Vagina (tissue), 2 donors: ENCODE measurements at regions not wholly inside any gene's neighbourhood (a gene's known extent, or its start where the extent isn't known, plus 50 kb on each side); places are given as distances from the start of the nearest gene placed in this dataset.
"Not testable (repeated sequence)": the region's sequence is repeated elsewhere in the genome, so short reads cannot be mapped to it uniquely, and the experiment has no call there.

Experiments
- DNase-seq, 2 donors: peaks; one replicate each; pipeline ENCODE4 v3.0.0-alpha.2; 2017; ENCODE audit errors: extremely low spot score in 2 of 2
- H3K27ac ChIP-seq: fragments of 200-600 bp; sonication (generic); one replicate; pipeline ENCODE4 v1.5.1; 2019
- H3K27me3 ChIP-seq: fragments of 200-600 bp; sonication (generic); one replicate; pipeline ENCODE4 v1.5.1; 2019
- H3K36me3 ChIP-seq, 2 donors: fragments of 200-600 bp; sonication (generic); one replicate each; pipeline ENCODE4 v1.5.1; 2017 to 2019
- H3K4me1 ChIP-seq: fragments of 200-600 bp; sonication (generic); one replicate; pipeline ENCODE4 v1.5.1; 2019
- H3K4me3 ChIP-seq, 2 donors: fragments of 200-600 bp; sonication (generic); 1 replicate in 1 of 2; 2 replicates in 1 of 2; pipeline ENCODE4 v1.5.1; 2016 to 2019
- H3K9me3 ChIP-seq: fragments of 200-600 bp; sonication (generic); one replicate; pipeline ENCODE4 v1.5.1; 2019
- CTCF ChIP-seq, 3 experiments: fragments of 450-650 bp in 2 of 3; fragments of 200-600 bp in 1 of 3; sonication (generic) in 1 of 3; IDR thresholded peaks; one replicate each; pipeline ENCODE4 v1.5.1; 2017 to 2019; ENCODE audit warnings: antibody characterized with exemption in 3 of 3, mild to moderate bottlenecking in 2 of 3, moderate library complexity in 2 of 3
- POLR2A ChIP-seq, 2 donors: fragments of 450-650 bp; IDR thresholded peaks; one replicate each; pipeline ENCODE4 v1.6.1; 2017; ENCODE audit warnings: antibody characterized with exemption in 2 of 2, mild to moderate bottlenecking in 2 of 2, moderate library complexity in 2 of 2
- POLR2AphosphoS5 ChIP-seq, 2 donors: sonication (generic); formaldehyde crosslinking; IDR thresholded peaks; one replicate each; pipeline ENCODE4 v1.9.0; 2017; ENCODE audit warnings: antibody characterized with exemption in 2 of 2, mild to moderate bottlenecking in 2 of 2, low read depth in 1 of 2; ENCODE audit not compliant: insufficient read depth in 1 of 2
- intact Hi-C: fragments of 100-400 bp; cut with DNase I; formaldehyde crosslinking; loops from one replicate; pipeline ENCODE4 v1.15.1; 2023

GRCh38 chr3:168693870-168694269 lies 598.1 kb upstream of the GOLIM4 start:
- Histone ChIP-seq H3K4me3 (no peak overlapping the region), H3K27me3 (no peaks in the 10 kb centered on the region), H3K4me1 (no peaks in the 10 kb centered on the region), H3K9me3 (no peaks in the 10 kb centered on the region), H3K27ac (no peak overlapping the region), H3K36me3 (no peaks in the 10 kb centered on the region)
- TF ChIP-seq CTCF (IDR thresholded peaks at IDR 0.05): no peak
- no peak for TF ChIP-seq POLR2AphosphoS5 (IDR thresholded peaks at IDR 0.05; ENCODE audit: insufficient read depth in 1 of 2, low read depth in 1 of 2)
- TF ChIP-seq POLR2A (IDR thresholded peaks at IDR 0.05): no peak
- intact Hi-C loops: no loop called here
- no peak for DNase-seq

- no peak overlapping the region for H3K4me3 ChIP-seq
- no peaks in the 10 kb centered on the region for H3K36me3 ChIP-seq
- no peaks in the 10 kb centered on the region for H3K9me3 ChIP-seq
- H3K27me3 ChIP-seq: no peaks in the 10 kb centered on the region
- TF ChIP-seq POLR2AphosphoS5 (IDR thresholded peaks at IDR 0.05; ENCODE audit: insufficient read depth in 1 of 2, low read depth in 1 of 2) (no peak), CTCF (IDR thresholded peaks at IDR 0.05) (no peak), POLR2A (IDR thresholded peaks at IDR 0.05) (no peak)
- intact Hi-C loops: no loop called here
- H3K4me1 ChIP-seq: no peaks in the 10 kb centered on the region
- H3K27ac ChIP-seq: no peak overlapping the region
- DNase-seq: no peak
Observed at GRCh38 chr3:168688267-168688666, 592.5 kb upstream of the GOLIM4 start.

- H3K4me3 ChIP-seq: no peak overlapping the region
- H3K27ac ChIP-seq: no peak overlapping the region
- intact Hi-C loops: no loop called here
- no peaks in the 10 kb centered on the region for H3K27me3 ChIP-seq
- H3K4me1 ChIP-seq: no peaks in the 10 kb centered on the region
- TF ChIP-seq CTCF (IDR thresholded peaks at IDR 0.05): no peak
- TF ChIP-seq POLR2A (IDR thresholded peaks at IDR 0.05): no peak
- no peak for TF ChIP-seq POLR2AphosphoS5 (IDR thresholded peaks at IDR 0.05; ENCODE audit: insufficient read depth in 1 of 2, low read depth in 1 of 2)
- H3K9me3 ChIP-seq: no peaks in the 10 kb centered on the region
- no peaks in the 10 kb centered on the region for H3K36me3 ChIP-seq
- DNase-seq: no peak
Observed at GRCh38 chr3:168684519-168684918, 588.8 kb upstream of the GOLIM4 start.

- no peaks in the 10 kb centered on the region for H3K36me3 ChIP-seq
- no peak overlapping the region for H3K4me3 ChIP-seq
- intact Hi-C loops: no loop called here
- TF ChIP-seq CTCF (IDR thresholded peaks at IDR 0.05) (no peak), POLR2A (IDR thresholded peaks at IDR 0.05) (no peak), POLR2AphosphoS5 (IDR thresholded peaks at IDR 0.05; ENCODE audit: insufficient read depth in 1 of 2, low read depth in 1 of 2) (no peak)
- no peak overlapping the region for H3K27ac ChIP-seq
- H3K4me1 ChIP-seq: no peaks in the 10 kb centered on the region
- no peaks in the 10 kb centered on the region for H3K27me3 ChIP-seq
- H3K9me3 ChIP-seq: no peaks in the 10 kb centered on the region
- no peak for DNase-seq
Observed at GRCh38 chr3:168678730-168679129, 583.0 kb upstream of the GOLIM4 start.

GRCh38 chr3:168671091-168671490 lies 575.4 kb upstream of the GOLIM4 start:
- TF ChIP-seq POLR2A (IDR thresholded peaks at IDR 0.05) (no peak), POLR2AphosphoS5 (IDR thresholded peaks at IDR 0.05; ENCODE audit: insufficient read depth in 1 of 2, low read depth in 1 of 2) (no peak), CTCF (IDR thresholded peaks at IDR 0.05) (no peak)
- no peaks in the 10 kb centered on the region for H3K9me3 ChIP-seq

GRCh38 chr3:168660879-168661657 lies 565.3 kb upstream of the GOLIM4 start:
- H3K4me3 ChIP-seq, DNase-seq, intact Hi-C loops, H3K9me3 ChIP-seq, H3K4me1 ChIP-seq, H3K36me3 ChIP-seq, H3K27ac ChIP-seq, H3K27me3 ChIP-seq: not testable (repeated sequence)

More at GRCh38 chr3:168671091-168671490, 575.4 kb upstream of the GOLIM4 start:
- DNase-seq: no peak
- Histone ChIP-seq H3K4me1 (no peaks in the 10 kb centered on the region), H3K36me3 (no peaks in the 10 kb centered on the region), H3K27me3 (no peaks in the 10 kb centered on the region), H3K27ac (no peak overlapping the region), H3K4me3 (no peak overlapping the region)
- intact Hi-C loops: no loop called here
